Loucy (cell line): ENCODE measurements at regions not wholly inside any gene's neighbourhood (a gene's known extent, or its start where the extent isn't known, plus 50 kb on each side); places are given as distances from the start of the nearest gene placed in this dataset.
A peak's percentile ranks its signal among the peaks of the same experiment; 100 is the strongest.

Experiments used
- H2AFZ ChIP-seq: fragments of 200-600 bp; sonication (generic); 2 replicates; pipeline ENCODE4 v1.6.0; 2016; ENCODE audit warnings: antibody characterized with exemption, mild to moderate bottlenecking, low read length, moderate library complexity
- H3F3A ChIP-seq: fragments of 200-600 bp; 2 replicates; pipeline ENCODE4 v1.6.0; 2016; ENCODE audit warnings: antibody characterized with exemption, low read depth, mild to moderate bottlenecking
- H3K27me3 ChIP-seq: fragments of 200-600 bp; sonication (generic); 2 replicates; pipeline ENCODE4 v1.6.1; 2014; ENCODE audit warnings: low read length, mild to moderate bottlenecking; ENCODE audit not compliant: insufficient read depth, poor library complexity, severe bottlenecking
- H3K36me3 ChIP-seq: fragments of 200-600 bp; sonication (generic); 2 replicates; pipeline ENCODE4 v1.6.1; 2016; ENCODE audit warnings: low read length; ENCODE audit not compliant: insufficient read depth
- H3K4me1 ChIP-seq: fragments of 200-600 bp; sonication (generic); 2 replicates; pipeline ENCODE4 v1.5.1; 2014; ENCODE audit warnings: low read length, mild to moderate bottlenecking; ENCODE audit not compliant: insufficient read depth, poor library complexity, severe bottlenecking
- H3K4me2 ChIP-seq: fragments of 200-600 bp; sonication (generic); 2 replicates; pipeline ENCODE4 v1.6.0; 2014; ENCODE audit warnings: antibody characterized with exemption, low read length, low read depth, mild to moderate bottlenecking; ENCODE audit not compliant: poor library complexity, severe bottlenecking
- H3K4me3 ChIP-seq: fragments of 200-600 bp; sonication (generic); 2 replicates; pipeline ENCODE4 v1.5.1; 2014; ENCODE audit warnings: low read length, mild to moderate bottlenecking, mixed read lengths; ENCODE audit not compliant: poor library complexity, severe bottlenecking
- H3K79me2 ChIP-seq: fragments of 200-600 bp; sonication (generic); 2 replicates; pipeline ENCODE4 v1.6.1; 2014; ENCODE audit warnings: low read length; ENCODE audit not compliant: insufficient read depth
- H3K9ac ChIP-seq: fragments of 200-600 bp; sonication (generic); 2 replicates; pipeline ENCODE4 v1.6.0; 2014; ENCODE audit warnings: mild to moderate bottlenecking, low read depth, low read length, moderate library complexity; ENCODE audit not compliant: poor library complexity, severe bottlenecking
- H3K9me2 ChIP-seq: fragments of 200-600 bp; sonication (generic); replicated peaks from 2 replicates; pipeline ENCODE4 v1.6.1; 2016; ENCODE audit warnings: low read depth, low read length, mixed read lengths
- H3K9me3 ChIP-seq: fragments of 200-600 bp; sonication (generic); 2 replicates; pipeline ENCODE4 v1.6.1; 2014; ENCODE audit warnings: mild to moderate bottlenecking, antibody characterized with exemption, low read length, low read depth; ENCODE audit not compliant: insufficient read depth
- H4K20me1 ChIP-seq: fragments of 200-600 bp; sonication (generic); 2 replicates; pipeline ENCODE4 v1.6.0; 2014; ENCODE audit warnings: antibody characterized with exemption, low read length, mild to moderate bottlenecking; ENCODE audit not compliant: insufficient read depth, poor library complexity, severe bottlenecking
- CTCF ChIP-seq: fragments of 200-600 bp; sonication (generic); conservative IDR thresholded peaks from 2 replicates; pipeline ENCODE4 v1.5.1; 2014; ENCODE audit warnings: mild to moderate bottlenecking, antibody characterized with exemption, low read length
- EZH2phosphoT487 ChIP-seq: fragments of 200-600 bp; IDR thresholded peaks from 2 replicates; pipeline ENCODE4 v1.6.1; 2018; ENCODE audit warnings: antibody characterized with exemption, mild to moderate bottlenecking, moderate library complexity, borderline replicate concordance

- H3K4me3 ChIP-seq = no peak overlapping the region
- no peaks in the 10 kb centered on the region for H3K79me2 ChIP-seq
- H3K9me2 ChIP-seq = no peaks in the 10 kb centered on the region
- no peaks in the 10 kb centered on the region for H3K27me3 ChIP-seq
- TF ChIP-seq CTCF (no peak), EZH2phosphoT487 (no peak)
- no peaks in the 10 kb centered on the region for H4K20me1 ChIP-seq
- peaks cover 32% of the 10 kb centered on the region for H3K4me1 ChIP-seq
- peak overlapping the region; percentile 57; the same call in 1 of the 2 replicates for H2AFZ ChIP-seq
- no peak overlapping the region for H3K4me2 ChIP-seq
- H3K9ac ChIP-seq = no peak overlapping the region
- H3K36me3 ChIP-seq = no peaks in the 10 kb centered on the region
- H3K9me3 ChIP-seq = no peaks in the 10 kb centered on the region
- no peaks in the 10 kb centered on the region for H3F3A ChIP-seq
These were observed 58.6 kb upstream of the WASF3 start for GRCh38 chr13:26498656-26499601.

GRCh38 chr13:26500618-26501320 is 56.7 kb upstream of the WASF3 start:
- H2AFZ ChIP-seq = peak overlapping the region; percentile 9; the same call in 1 of the 2 replicates
- H3K9me3 ChIP-seq = no peaks in the 10 kb centered on the region
- H3K79me2 ChIP-seq = no peaks in the 10 kb centered on the region
- no peak for TF ChIP-seq CTCF
- no peak for TF ChIP-seq EZH2phosphoT487
- no peaks in the 10 kb centered on the region for H3K27me3 ChIP-seq
- H3K4me2 ChIP-seq = peak overlapping the region; percentile 61
- peak overlapping the region; percentile 8 for H3K4me3 ChIP-seq
- no peaks in the 10 kb centered on the region for H3K9me2 ChIP-seq
- H3F3A ChIP-seq = no peaks in the 10 kb centered on the region
- peaks cover 32% of the 10 kb centered on the region for H3K4me1 ChIP-seq
- no peaks in the 10 kb centered on the region for H4K20me1 ChIP-seq
- H3K9ac ChIP-seq = peak overlapping the region; percentile 30
- no peaks in the 10 kb centered on the region for H3K36me3 ChIP-seq

- Histone ChIP-seq H3K36me3 (no peaks in the 10 kb centered on the region), H2AFZ (no peak overlapping the region), H3K9me3 (no peaks in the 10 kb centered on the region), H3K27me3 (no peaks in the 10 kb centered on the region), H3K9ac (peak overlapping the region; percentile 30), H3K4me2 (peak overlapping the region; percentile 61), H4K20me1 (no peaks in the 10 kb centered on the region), H3F3A (no peaks in the 10 kb centered on the region), H3K9me2 (no peaks in the 10 kb centered on the region), H3K79me2 (no peaks in the 10 kb centered on the region), H3K4me3 (peak overlapping the region; percentile 8), H3K4me1 (peaks cover 32% of the 10 kb centered on the region)
- TF ChIP-seq EZH2phosphoT487 (no peak), CTCF (no peak)
These were observed 55.8 kb upstream of the WASF3 start for GRCh38 chr13:26501641-26502040.
